Skeletal muscle satellite cell (primary cell): ENCODE measurements at regions not wholly inside any gene's neighbourhood (a gene's known extent, or its start where the extent isn't known, plus 50 kb on each side); places are given as distances from the start of the nearest gene placed in this dataset.
"Not testable (repeated sequence)": the region's sequence is repeated elsewhere in the genome, so short reads cannot be mapped to it uniquely, and the experiment has no call there.

Source experiments
- H3K27me3 ChIP-seq: 2 replicates; pipeline ENCODE4 v1.7.0; 2013; ENCODE audit warnings: low read length; ENCODE audit not compliant: control insufficient read depth, insufficient read depth
- H3K36me3 ChIP-seq: 2 replicates; pipeline ENCODE4 v1.7.0; 2013; ENCODE audit warnings: mild to moderate bottlenecking, control low read depth, low read length; ENCODE audit not compliant: insufficient read depth
- H3K4me1 ChIP-seq: 2 replicates; pipeline ENCODE4 v1.7.0; 2013; ENCODE audit warnings: low read length; ENCODE audit not compliant: control insufficient read depth, insufficient read depth
- H3K4me2 ChIP-seq: 2 replicates; pipeline ENCODE4 v1.7.0; 2013; ENCODE audit warnings: mild to moderate bottlenecking, low read length
- H3K4me3 ChIP-seq: 2 replicates; pipeline ENCODE4 v1.7.0; 2013; ENCODE audit warnings: low read length
- H3K9ac ChIP-seq: 2 replicates; pipeline ENCODE4 v1.7.0; 2013; ENCODE audit warnings: mild to moderate bottlenecking, low read depth, low read length, moderate library complexity
- H3K9me3 ChIP-seq: replicated peaks from 2 replicates; pipeline ENCODE4 v1.7.0; 2013; ENCODE audit warnings: mild to moderate bottlenecking, control low read depth, low read length

- no peaks in the 10 kb centered on the region for H3K36me3 ChIP-seq
- no peak overlapping the region for H3K4me2 ChIP-seq
- H3K9ac ChIP-seq: no peak overlapping the region
These were observed 156.8 kb upstream of the TMEM260 start for GRCh38 chr14:56422703-56423213.

DNA sequence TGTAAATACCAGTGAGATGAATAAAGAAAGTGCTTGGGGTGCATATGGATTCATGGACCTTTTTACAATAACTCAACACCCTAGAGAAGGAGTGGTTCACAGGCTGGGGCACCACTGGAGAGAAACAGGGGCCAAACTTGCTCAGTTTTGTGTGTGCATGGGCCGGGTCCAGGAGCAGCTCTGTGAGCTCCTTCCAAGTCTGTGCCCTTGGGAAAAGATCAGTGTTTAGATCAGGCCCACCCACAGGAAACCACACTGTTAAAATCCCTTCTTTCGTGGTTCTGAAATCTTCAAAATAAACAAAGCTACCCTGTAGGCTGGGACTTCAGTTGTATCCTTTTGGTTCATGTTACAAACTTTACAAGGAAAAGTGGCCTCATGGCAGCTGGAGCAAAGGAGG, 156.1 kb upstream of the TMEM260 start:
- Histone ChIP-seq H3K4me2 (no peak overlapping the region), H3K36me3 (no peaks in the 10 kb centered on the region), H3K4me1 (peaks cover 7% of the 10 kb centered on the region), H3K9me3 (no peaks in the 10 kb centered on the region), H3K4me3 (no peak overlapping the region), H3K9ac (no peak overlapping the region), H3K27me3 (no peaks in the 10 kb centered on the region)

More at GRCh38 chr14:56422703-56423213, 156.8 kb upstream of the TMEM260 start:
- H3K9me3 ChIP-seq: no peaks in the 10 kb centered on the region
- no peak overlapping the region for H3K4me3 ChIP-seq
- no peaks in the 10 kb centered on the region for H3K27me3 ChIP-seq
- H3K4me1 ChIP-seq: peaks cover 7% of the 10 kb centered on the region

DNA sequence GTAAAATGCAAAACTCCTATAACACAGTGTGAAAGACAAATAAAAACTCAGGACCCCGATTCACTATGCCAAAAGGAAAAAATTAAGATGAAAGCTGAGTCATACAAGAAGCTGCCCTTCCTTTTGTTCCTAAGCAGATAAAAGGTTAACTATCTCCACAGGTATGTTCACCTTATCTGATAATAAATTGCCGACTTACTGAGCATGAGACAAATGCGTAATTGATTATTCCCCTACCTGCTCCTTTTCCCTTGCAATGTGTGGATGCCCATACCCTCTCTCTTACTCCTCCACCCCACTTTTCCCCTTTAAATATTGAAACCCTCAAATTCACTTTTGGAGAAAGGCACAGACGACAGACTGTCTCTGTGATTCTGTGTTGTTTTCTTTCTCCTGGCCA, 148.6 kb upstream of the TMEM260 start:
- Histone ChIP-seq H3K4me1 (no peaks in the 10 kb centered on the region), H3K9me3 (no peaks in the 10 kb centered on the region), H3K4me2 (no peak overlapping the region), H3K36me3 (no peaks in the 10 kb centered on the region), H3K4me3 (no peak overlapping the region), H3K9ac (no peak overlapping the region), H3K27me3 (peaks cover 21% of the 10 kb centered on the region)

GRCh38 chr14:56449670-56450213, 129.9 kb upstream of the TMEM260 start:
- H3K36me3 ChIP-seq: no peaks in the 10 kb centered on the region

GRCh38 chr14:56452940-56453339, 126.7 kb upstream of the TMEM260 start:
- H3K36me3 ChIP-seq: no peaks in the 10 kb centered on the region
- H3K4me2 ChIP-seq: no peak overlapping the region
- H3K9ac ChIP-seq: no peak overlapping the region
- no peak overlapping the region for H3K4me3 ChIP-seq
- peaks cover 3% of the 10 kb centered on the region for H3K27me3 ChIP-seq
- no peaks in the 10 kb centered on the region for H3K9me3 ChIP-seq
- H3K4me1 ChIP-seq: no peaks in the 10 kb centered on the region

More at GRCh38 chr14:56449670-56450213, 129.9 kb upstream of the TMEM260 start:
- H3K27me3 ChIP-seq: peaks cover 3% of the 10 kb centered on the region
- H3K4me2 ChIP-seq: no peak overlapping the region
- no peak overlapping the region for H3K4me3 ChIP-seq
- no peaks in the 10 kb centered on the region for H3K4me1 ChIP-seq
- no peak overlapping the region for H3K9ac ChIP-seq
- H3K9me3 ChIP-seq: no peaks in the 10 kb centered on the region

- H3K9me3 ChIP-seq, H3K4me3 ChIP-seq, H3K27me3 ChIP-seq, H3K9ac ChIP-seq, H3K4me2 ChIP-seq, H3K36me3 ChIP-seq, H3K4me1 ChIP-seq: not testable (repeated sequence)
These were observed 124.9 kb upstream of the TMEM260 start for GRCh38 chr14:56454680-56455079.

DNA sequence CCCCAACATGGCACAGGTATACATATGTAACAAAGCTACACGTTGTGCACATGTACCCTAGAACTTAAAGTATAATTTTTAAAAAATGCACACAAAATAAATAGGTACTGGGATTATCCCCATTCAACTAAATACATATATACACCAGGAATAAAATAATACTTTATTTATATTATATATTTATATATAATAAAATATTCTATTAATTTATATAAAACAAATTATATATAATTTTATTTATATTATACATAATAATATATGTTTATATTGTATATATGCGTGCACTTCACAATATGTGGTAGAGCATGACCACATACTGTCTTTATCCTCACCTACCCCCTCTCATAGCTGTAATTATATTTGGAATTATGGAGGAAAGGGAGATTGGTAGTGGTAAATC, 119.1 kb upstream of the TMEM260 start:
- no peak overlapping the region for H3K4me2 ChIP-seq
- H3K27me3 ChIP-seq: peaks cover 13% of the 10 kb centered on the region
- H3K36me3 ChIP-seq: no peaks in the 10 kb centered on the region
- H3K4me1 ChIP-seq: no peaks in the 10 kb centered on the region
- H3K4me3 ChIP-seq: no peak overlapping the region
- no peaks in the 10 kb centered on the region for H3K9me3 ChIP-seq
- no peak overlapping the region for H3K9ac ChIP-seq

GRCh38 chr14:56461276-56462275, 118.0 kb upstream of the TMEM260 start:
- Histone ChIP-seq H3K36me3 (no peaks in the 10 kb centered on the region), H3K4me2 (no peak overlapping the region), H3K27me3 (peaks cover 22% of the 10 kb centered on the region)

DNA sequence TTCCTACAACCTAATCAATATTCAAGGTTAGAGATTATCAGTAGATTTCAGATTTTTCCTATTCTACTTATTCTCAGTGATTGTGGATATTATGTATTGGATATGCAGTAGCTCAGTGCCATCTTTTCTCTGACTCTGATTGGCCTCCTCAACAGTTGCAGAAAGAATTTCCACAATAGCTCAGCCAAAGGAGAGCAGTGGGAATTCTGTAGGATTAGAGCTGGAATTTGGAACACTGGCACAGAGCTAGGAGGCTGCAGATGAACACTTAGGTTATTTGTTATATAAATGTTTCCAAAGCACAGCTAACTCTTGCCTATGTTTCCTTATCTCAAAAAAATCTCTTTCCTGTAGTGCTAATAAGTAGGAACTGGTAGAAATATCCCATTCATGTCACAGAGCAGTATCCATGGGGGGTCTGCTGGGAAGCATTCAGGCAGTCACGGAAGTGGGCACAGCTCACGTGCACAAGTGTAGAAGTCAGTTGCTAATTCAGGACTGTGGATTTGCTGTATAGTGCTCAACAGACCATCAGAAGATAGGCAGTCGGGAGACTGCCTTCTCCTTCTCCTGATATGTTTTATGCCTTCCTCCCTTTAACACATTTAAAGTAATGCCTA, 116.2 kb upstream of the TMEM260 start:
- no peak overlapping the region for H3K4me3 ChIP-seq
- no peaks in the 10 kb centered on the region for H3K36me3 ChIP-seq
- H3K4me2 ChIP-seq: no peak overlapping the region
- peaks cover 32% of the 10 kb centered on the region for H3K27me3 ChIP-seq
- no peaks in the 10 kb centered on the region for H3K4me1 ChIP-seq
- no peaks in the 10 kb centered on the region for H3K9me3 ChIP-seq
- no peak overlapping the region for H3K9ac ChIP-seq

More at GRCh38 chr14:56461276-56462275, 118.0 kb upstream of the TMEM260 start:
- Histone ChIP-seq H3K9ac (no peak overlapping the region), H3K9me3 (no peaks in the 10 kb centered on the region), H3K4me1 (no peaks in the 10 kb centered on the region), H3K4me3 (no peak overlapping the region)

DNA sequence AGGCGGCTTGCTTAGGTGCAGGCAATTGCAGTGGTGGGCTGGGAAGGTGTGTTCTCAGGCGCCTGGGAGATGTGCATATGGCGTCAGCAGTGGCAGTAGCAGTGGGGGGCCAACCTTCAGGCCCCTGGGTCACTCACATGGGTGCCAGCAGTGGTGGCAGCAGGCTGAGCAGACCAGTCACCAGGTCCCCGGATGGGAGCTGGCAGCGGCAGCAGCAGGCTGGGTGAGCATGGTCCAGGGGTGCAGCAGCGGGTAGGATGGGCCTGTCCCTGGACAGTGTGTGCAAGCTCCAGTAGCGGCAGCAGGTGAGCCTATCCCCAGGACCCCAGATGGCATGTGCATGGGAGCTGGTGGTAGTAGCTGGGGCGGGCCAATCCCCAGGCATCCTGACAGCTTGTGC, 108.5 kb upstream of the TMEM260 start:
- Histone ChIP-seq H3K36me3 (no peaks in the 10 kb centered on the region), H3K4me1 (no peaks in the 10 kb centered on the region), H3K4me3 (no peak overlapping the region), H3K27me3 (peaks cover 42% of the 10 kb centered on the region), H3K4me2 (no peak overlapping the region), H3K9ac (no peak overlapping the region), H3K9me3 (no peaks in the 10 kb centered on the region)

GRCh38 chr14:56474419-56475022, 105.1 kb upstream of the TMEM260 start:
- H3K9me3 ChIP-seq: no peaks in the 10 kb centered on the region
- H3K9ac ChIP-seq: no peak overlapping the region
- no peak overlapping the region for H3K4me3 ChIP-seq
- peaks cover 33% of the 10 kb centered on the region for H3K27me3 ChIP-seq
- H3K4me2 ChIP-seq: no peak overlapping the region
- no peaks in the 10 kb centered on the region for H3K36me3 ChIP-seq
- no peaks in the 10 kb centered on the region for H3K4me1 ChIP-seq
